Ovary (tissue), 3 donors: ENCODE measurements at regions not wholly inside any gene's neighbourhood (a gene's known extent, or its start where the extent isn't known, plus 50 kb on each side); places are given as distances from the start of the nearest gene placed in this dataset.

Experiments used
- CTCF ChIP-seq, 3 donors: fragments of 450-650 bp in 2 of 3; fragments of 200-600 bp in 1 of 3; IDR thresholded peaks; one replicate each; pipeline versions ENCODE4 v1.5.1 to v1.8.0; 2016 to 2022; ENCODE audit warnings: antibody characterized with exemption in 3 of 3, mild to moderate bottlenecking in 1 of 3
- EP300 ChIP-seq: sonication (generic); formaldehyde crosslinking; IDR thresholded peaks from one replicate; pipeline ENCODE4 v1.6.1; 2017; ENCODE audit warnings: antibody characterized with exemption
- POLR2A ChIP-seq: fragments of 450-650 bp; IDR thresholded peaks from one replicate; pipeline ENCODE4 v1.6.1; 2017; ENCODE audit warnings: antibody characterized with exemption, mild to moderate bottlenecking, moderate library complexity
- donor health status: DM: no; HTN: no; CAD: no.

DNA sequence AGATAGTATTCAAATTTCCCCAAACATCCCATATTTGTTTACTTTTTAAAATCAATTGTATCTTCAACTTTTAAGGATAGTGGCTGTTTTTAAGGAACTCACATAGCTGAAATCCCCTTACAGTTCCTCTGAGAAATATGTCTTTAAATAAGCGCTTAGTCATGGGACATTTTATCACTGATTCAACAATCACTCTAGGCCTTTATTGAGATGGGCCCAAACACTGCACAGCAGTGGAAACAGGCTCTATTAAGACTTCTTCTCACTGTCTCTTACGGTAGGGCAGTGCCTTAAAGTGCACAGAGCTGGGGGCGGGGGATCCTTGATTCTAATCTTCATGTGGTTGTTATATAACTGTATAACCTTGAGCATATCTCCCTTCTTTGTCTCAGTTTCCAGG lies 59.8 kb upstream of the RREB1 start:
- no peak for TF ChIP-seq POLR2A
- TF ChIP-seq CTCF (IDR thresholded peaks at IDR 0.05), result no peak
- TF ChIP-seq EP300, result no peak
